Gastroesophageal sphincter (tissue), 3 donors: ENCODE measurements at regions not wholly inside any gene's neighbourhood (a gene's known extent, or its start where the extent isn't known, plus 50 kb on each side); places are given as distances from the start of the nearest gene placed in this dataset.

Experiments
- EP300 ChIP-seq: sonication (generic); formaldehyde crosslinking; IDR thresholded peaks from one replicate; pipeline ENCODE4 v1.6.1; 2017; ENCODE audit warnings: antibody characterized with exemption, mild to moderate bottlenecking
- POLR2A ChIP-seq, 2 donors: fragments of 450-650 bp; IDR thresholded peaks; one replicate each; pipeline ENCODE4 v1.6.1; 2017; ENCODE audit warnings: antibody characterized with exemption in 2 of 2, mild to moderate bottlenecking in 2 of 2, moderate library complexity in 1 of 2
- POLR2AphosphoS5 ChIP-seq: sonication (generic); formaldehyde crosslinking; IDR thresholded peaks from one replicate; pipeline ENCODE4 v1.6.1; 2017; ENCODE audit warnings: antibody characterized with exemption
- TF ChIP-seq, protein P1 (sequence below), 4 experiments: fragments of 200-600 bp in 2 of 4; fragments of 450-650 bp in 2 of 4; sonication (generic) in 1 of 4; IDR thresholded peaks; one replicate each; pipeline ENCODE4 v1.5.1; 2017 to 2019; ENCODE audit warnings: antibody characterized with exemption in 4 of 4, mild to moderate bottlenecking in 2 of 4, moderate library complexity in 2 of 4

DNA sequence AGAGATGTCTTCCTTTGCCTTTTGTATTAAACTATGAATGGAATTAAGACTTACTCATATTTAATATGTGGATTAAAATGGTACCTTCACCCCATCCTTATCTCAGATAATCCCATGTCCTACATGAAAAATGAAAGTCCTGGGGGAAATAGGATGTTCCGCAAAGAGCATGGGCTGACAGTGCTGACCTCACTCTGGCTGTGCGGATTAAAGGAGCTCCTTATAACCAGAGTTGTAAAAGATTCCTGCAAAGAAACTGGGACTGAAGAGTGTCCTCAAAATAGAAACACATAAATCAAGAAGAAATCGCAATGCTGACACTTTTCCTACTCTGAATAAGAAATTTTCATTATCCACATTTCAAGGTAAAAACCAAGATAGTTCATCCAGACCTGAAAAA is 384.5 kb downstream of the LIG4 start:
- TF ChIP-seq POLR2A (IDR thresholded peaks at IDR 0.05) (no peak), EP300 (no peak), POLR2AphosphoS5 (no peak)
- TF ChIP-seq, protein P1, sequence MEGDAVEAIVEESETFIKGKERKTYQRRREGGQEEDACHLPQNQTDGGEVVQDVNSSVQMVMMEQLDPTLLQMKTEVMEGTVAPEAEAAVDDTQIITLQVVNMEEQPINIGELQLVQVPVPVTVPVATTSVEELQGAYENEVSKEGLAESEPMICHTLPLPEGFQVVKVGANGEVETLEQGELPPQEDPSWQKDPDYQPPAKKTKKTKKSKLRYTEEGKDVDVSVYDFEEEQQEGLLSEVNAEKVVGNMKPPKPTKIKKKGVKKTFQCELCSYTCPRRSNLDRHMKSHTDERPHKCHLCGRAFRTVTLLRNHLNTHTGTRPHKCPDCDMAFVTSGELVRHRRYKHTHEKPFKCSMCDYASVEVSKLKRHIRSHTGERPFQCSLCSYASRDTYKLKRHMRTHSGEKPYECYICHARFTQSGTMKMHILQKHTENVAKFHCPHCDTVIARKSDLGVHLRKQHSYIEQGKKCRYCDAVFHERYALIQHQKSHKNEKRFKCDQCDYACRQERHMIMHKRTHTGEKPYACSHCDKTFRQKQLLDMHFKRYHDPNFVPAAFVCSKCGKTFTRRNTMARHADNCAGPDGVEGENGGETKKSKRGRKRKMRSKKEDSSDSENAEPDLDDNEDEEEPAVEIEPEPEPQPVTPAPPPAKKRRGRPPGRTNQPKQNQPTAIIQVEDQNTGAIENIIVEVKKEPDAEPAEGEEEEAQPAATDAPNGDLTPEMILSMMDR (IDR thresholded peaks at IDR 0.05) = no peak
